Stomach (tissue), 8 donors: ENCODE measurements at regions not wholly inside any gene's neighbourhood (a gene's known extent, or its start where the extent isn't known, plus 50 kb on each side); places are given as distances from the start of the nearest gene placed in this dataset.

Experiments used
- DNase-seq, 2 donors: peaks; one replicate each; pipeline versions ENCODE4 v3.0.0 to v3.0.0-alpha.2; 2013 to 2019
- H3K27ac ChIP-seq, 5 donors: fragments of 200-600 bp in 4 of 5; sonication (generic) in 4 of 5; one replicate each; pipeline ENCODE4 v1.5.1; 2013 to 2019; ENCODE audit warnings: mild to moderate bottlenecking in 1 of 5, moderate library complexity in 1 of 5
- H3K27me3 ChIP-seq, 3 donors: fragments of 200-600 bp; sonication (generic); one replicate each; pipeline ENCODE4 v1.5.1; 2017 to 2019; ENCODE audit warnings: mixed run types in 1 of 3
- H3K36me3 ChIP-seq, 4 donors: fragments of 200-600 bp; sonication (generic); 1 replicate in 3 of 4; 2 replicates in 1 of 4; pipeline ENCODE4 v1.5.1; 2016 to 2019
- H3K4me1 ChIP-seq, 4 donors: fragments of 200-600 bp; sonication (generic); one replicate each; pipeline ENCODE4 v1.5.1; 2016 to 2019
- H3K4me3 ChIP-seq, 4 donors: fragments of 200-600 bp; sonication (generic) in 3 of 4; one replicate each; pipeline ENCODE4 v1.5.1; 2016 to 2019; ENCODE audit warnings: mild to moderate bottlenecking in 1 of 4
- H3K9me3 ChIP-seq, 4 donors: fragments of 200-600 bp; sonication (generic); one replicate each; pipeline ENCODE4 v1.5.1; 2016 to 2019
- CTCF ChIP-seq, 7 experiments: fragments of 450-650 bp in 4 of 7; fragments of 200-600 bp in 3 of 7; sonication (generic) in 3 of 7; IDR thresholded peaks; one replicate each; pipeline ENCODE4 v1.5.1; 2016 to 2019; ENCODE audit warnings: antibody characterized with exemption in 7 of 7, control low read depth in 2 of 7, mild to moderate bottlenecking in 1 of 7
- EP300 ChIP-seq: sonication (generic); formaldehyde crosslinking; IDR thresholded peaks from one replicate; pipeline ENCODE4 v1.6.1; 2017; ENCODE audit warnings: antibody characterized with exemption
- POLR2A ChIP-seq, 4 donors: fragments of 450-650 bp; IDR thresholded peaks; one replicate each; pipeline ENCODE4 v1.6.1; 2016; ENCODE audit warnings: antibody characterized with exemption in 4 of 4, control low read depth in 2 of 4, mild to moderate bottlenecking in 1 of 4, moderate library complexity in 1 of 4
- POLR2AphosphoS5 ChIP-seq, 3 donors: sonication (generic); formaldehyde crosslinking; IDR thresholded peaks; one replicate each; pipeline ENCODE4 v1.6.1; 2016; ENCODE audit warnings: antibody characterized with exemption in 3 of 3
- WGBS, 5 donors: extraction: QIAGEN DNeasy Blood & Tissue Kit in 3 of 5; methylation state at CpG; one replicate each; pipeline versions ENCODE4 v1.1.5 to v1.1.7; 2013 to 2018; 5-methylcytosine and 5-hydroxymethylcytosine counted together
- intact Hi-C: fragments of 100-400 bp; cut with DNase I; formaldehyde crosslinking; loops from one replicate; pipeline ENCODE4 v1.15.1; 2023; ENCODE audit warnings: low total_unique reads
- donor health status: healthy with polysubstance abuse.
- donor health status: Bipolar disorder and iron deficiency.
- donor health status: healthy.

GRCh38 chr18:42657551-42657950 lies 457.9 kb downstream of the RIT2 start:
- no peaks in the 10 kb centered on the region for H3K36me3 ChIP-seq
- H3K4me3 ChIP-seq = no peak overlapping the region
- DNase-seq = no peak
- TF ChIP-seq CTCF (IDR thresholded peaks at IDR 0.05) = no peak
- TF ChIP-seq POLR2AphosphoS5 (IDR thresholded peaks at IDR 0.05) = no peak
- TF ChIP-seq POLR2A (IDR thresholded peaks at IDR 0.05) = no peak
- TF ChIP-seq EP300 = no peak
- H3K27me3 ChIP-seq = no peaks in the 10 kb centered on the region
- WGBS, 5 donors = 77 to 92% (median 85%) methylated on average over 1 of the region's 1 CpG
- intact Hi-C loops = no loop called here
- no peak overlapping the region for H3K27ac ChIP-seq
- peaks cover 0 to 3% (median 0%) of the 10 kb centered on the region in 4 donors for H3K9me3 ChIP-seq
- no peaks in the 10 kb centered on the region for H3K4me1 ChIP-seq

- intact Hi-C loops = no loop called here
Observed at GRCh38 chr18:42658171-42658570, 457.3 kb downstream of the RIT2 start.

GRCh38 chr18:42659187-42659586 lies 456.3 kb downstream of the RIT2 start:
- intact Hi-C loops = no loop called here
- Histone ChIP-seq H3K4me1 (no peaks in the 10 kb centered on the region), H3K27me3 (no peaks in the 10 kb centered on the region), H3K27ac (no peak overlapping the region), H3K9me3 (no peaks in the 10 kb centered on the region), H3K4me3 (no peak overlapping the region), H3K36me3 (no peaks in the 10 kb centered on the region)
- TF ChIP-seq EP300 (no peak), CTCF (IDR thresholded peaks at IDR 0.05) (no peak), POLR2AphosphoS5 (IDR thresholded peaks at IDR 0.05) (no peak), POLR2A (IDR thresholded peaks at IDR 0.05) (no peak)
- no peak for DNase-seq
- 90 to 97% (median 96%) methylated on average over 1 of the region's 1 CpG for WGBS, 5 donors

More at GRCh38 chr18:42658171-42658570, 457.3 kb downstream of the RIT2 start:
- Histone ChIP-seq H3K27me3 (no peaks in the 10 kb centered on the region), H3K27ac (no peak overlapping the region), H3K9me3 (no peaks in the 10 kb centered on the region), H3K36me3 (no peaks in the 10 kb centered on the region), H3K4me3 (no peak overlapping the region), H3K4me1 (no peaks in the 10 kb centered on the region)
- TF ChIP-seq POLR2A (IDR thresholded peaks at IDR 0.05) (no peak), CTCF (IDR thresholded peaks at IDR 0.05) (no peak), EP300 (no peak), POLR2AphosphoS5 (IDR thresholded peaks at IDR 0.05) (no peak)
- DNase-seq = no peak
- WGBS, 5 donors = 80 to 94% (median 91%) methylated on average over 3 of the region's 3 CpGs

- intact Hi-C loops = no loop called here
- Histone ChIP-seq H3K4me3 (no peak overlapping the region), H3K27me3 (no peaks in the 10 kb centered on the region)
Observed at GRCh38 chr18:42670860-42671259, 444.6 kb downstream of the RIT2 start.

More at GRCh38 chr18:42670860-42671259, 444.6 kb downstream of the RIT2 start:
- TF ChIP-seq POLR2AphosphoS5 (IDR thresholded peaks at IDR 0.05) = no peak
- no peak for TF ChIP-seq CTCF (IDR thresholded peaks at IDR 0.05)
- no peak for TF ChIP-seq POLR2A (IDR thresholded peaks at IDR 0.05)
- no peak for TF ChIP-seq EP300
- Histone ChIP-seq H3K4me1 (no peaks in the 10 kb centered on the region), H3K27ac (no peak overlapping the region), H3K36me3 (no peaks in the 10 kb centered on the region), H3K9me3 (no peaks in the 10 kb centered on the region)
- no peak for DNase-seq
- WGBS, 5 donors = 85 to 91% (median 89%) methylated on average over 4 of the region's 4 CpGs
